Hypothalamus (tissue), 51 donors: ENCODE measurements at regions not wholly inside any gene's neighbourhood (a gene's known extent, or its start where the extent isn't known, plus 50 kb on each side); places are given as distances from the start of the nearest gene placed in this dataset.

Source experiments
- DNase-seq, 51 donors: peaks; one replicate each; lab custom pipeline; 2025; lab: John Stamatoyannopoulos, UW

- DNase-seq, result no peak
Measured at GRCh38 chr2:241942416-241943208, 73.1 kb downstream of the RTP5 start.

DNA sequence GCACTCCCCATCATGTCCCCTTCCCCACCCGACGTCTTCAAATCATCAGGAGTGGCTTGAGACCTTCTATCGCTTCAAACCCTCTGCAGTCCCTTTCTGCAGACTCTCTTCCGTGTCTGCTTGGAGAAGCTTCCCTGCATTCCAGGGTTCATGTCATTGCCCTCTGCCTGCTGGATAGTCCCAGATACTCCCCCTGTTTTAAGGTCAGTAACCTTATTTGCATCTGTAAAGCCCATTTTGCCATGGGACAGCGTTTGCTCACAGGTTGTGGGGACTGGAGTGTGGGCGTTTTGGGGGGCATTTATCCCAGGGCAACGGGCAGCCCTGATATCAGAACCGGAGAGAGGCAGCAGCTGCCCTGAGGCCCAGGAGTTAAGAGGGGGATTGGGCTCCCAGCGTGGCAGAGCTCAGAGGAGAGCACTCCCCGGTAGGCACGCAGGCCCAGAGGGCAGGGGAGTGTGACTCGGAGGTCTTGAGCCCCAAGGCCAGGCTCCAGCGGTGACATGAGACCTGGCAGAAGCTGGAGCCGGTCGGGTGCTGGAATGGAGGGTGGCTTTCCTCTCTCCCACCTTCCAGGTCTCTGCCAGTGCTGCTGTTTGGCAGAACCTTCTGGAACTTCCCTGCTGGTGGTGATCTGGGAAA lies 73.8 kb downstream of the RTP5 start:
- no peak for DNase-seq

- DNase-seq, result no peak
Measured at GRCh38 chr2:241943961-241944575, 74.5 kb downstream of the RTP5 start.

- DNase-seq, result no peak
Measured at GRCh38 chr2:241944821-241945220, 75.3 kb downstream of the RTP5 start.

DNA sequence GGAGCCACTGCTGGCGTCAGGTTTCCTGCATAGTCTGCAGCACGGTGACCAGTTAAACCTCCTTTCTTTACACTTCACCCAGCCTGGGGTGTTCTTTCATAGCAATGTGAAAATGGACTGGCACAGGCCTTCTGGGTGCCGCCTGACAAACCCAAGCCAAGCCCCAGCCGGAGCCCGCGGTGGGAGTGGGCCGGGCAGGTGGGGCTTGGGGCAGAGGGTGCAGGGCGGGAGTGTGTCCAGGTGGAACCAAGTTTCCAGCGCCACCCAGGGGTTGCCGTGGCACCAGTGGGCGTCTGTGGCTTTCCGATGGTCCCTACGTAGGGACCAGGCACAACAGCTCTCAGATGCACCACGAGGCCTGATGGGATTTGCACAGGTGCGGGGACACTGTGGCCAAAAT lies 75.8 kb downstream of the RTP5 start:
- no peak for DNase-seq

DNA sequence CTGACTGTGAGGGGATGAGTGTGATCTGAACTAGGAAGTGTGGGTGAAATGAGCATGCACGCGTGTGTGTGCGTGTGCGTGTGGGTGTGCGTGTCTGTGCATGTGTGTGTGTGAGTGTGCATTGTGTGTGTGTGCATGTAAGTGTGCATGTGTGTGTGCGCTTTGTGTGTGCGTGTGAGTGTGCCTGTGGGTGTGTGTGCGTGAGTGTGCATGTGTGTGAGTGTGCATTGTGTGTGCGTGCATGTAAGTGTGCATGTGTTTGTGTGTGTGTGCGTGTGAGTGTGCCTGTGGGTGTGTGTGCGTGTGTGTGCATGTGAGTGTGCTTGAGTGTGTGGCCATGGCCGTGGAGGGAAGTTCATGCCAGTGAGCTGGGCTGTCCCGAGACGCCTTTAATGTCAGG lies 76.3 kb downstream of the RTP5 start:
- no peak for DNase-seq

DNA sequence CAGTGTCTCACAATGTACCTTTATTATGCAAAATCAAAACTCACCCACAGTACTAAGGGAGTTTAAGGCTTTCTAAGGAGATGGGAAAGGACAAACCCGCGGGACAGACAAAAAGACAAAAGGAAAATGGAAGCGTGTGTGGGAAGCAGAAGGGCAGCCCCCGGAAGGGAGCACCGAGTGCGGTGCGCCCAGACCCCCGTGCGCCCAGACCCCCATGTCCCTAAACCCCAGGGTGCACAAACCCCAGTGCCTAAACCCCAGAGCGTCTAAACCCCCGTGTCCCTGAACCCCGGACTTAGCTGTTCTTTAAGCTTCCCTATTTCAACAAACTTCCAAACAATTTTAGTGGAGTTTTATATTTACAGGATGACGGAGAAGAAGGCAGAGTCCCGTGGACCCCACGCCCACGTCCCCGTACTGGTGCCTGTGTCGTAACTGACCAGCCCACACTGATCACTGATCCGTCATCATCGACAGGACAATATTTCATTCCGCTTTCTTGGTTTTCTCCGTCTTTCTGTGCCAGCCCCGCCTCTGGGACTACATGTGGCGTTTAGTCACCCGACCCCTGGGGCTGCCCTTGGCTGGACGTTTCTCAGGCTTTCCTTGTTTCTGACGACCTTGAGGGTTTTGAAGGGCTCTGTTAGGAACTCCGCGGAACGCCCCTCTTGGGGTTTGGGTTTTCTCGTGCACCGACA lies 76.9 kb downstream of the RTP5 start:
- DNase-seq, result no peak

- DNase-seq, result no peak
Measured at GRCh38 chr2:241947004-241947350, 77.4 kb downstream of the RTP5 start.

- DNase-seq, result no peak
Measured at GRCh38 chr2:241947401-241947800, 77.9 kb downstream of the RTP5 start.

GRCh38 chr2:241947876-241948275 lies 78.3 kb downstream of the RTP5 start:
- no peak for DNase-seq

- DNase-seq, result no peak
Measured at GRCh38 chr2:241948299-241948897, 78.9 kb downstream of the RTP5 start.

- no peak for DNase-seq
Measured at GRCh38 chr2:241948901-241949735, 79.6 kb downstream of the RTP5 start.

DNA sequence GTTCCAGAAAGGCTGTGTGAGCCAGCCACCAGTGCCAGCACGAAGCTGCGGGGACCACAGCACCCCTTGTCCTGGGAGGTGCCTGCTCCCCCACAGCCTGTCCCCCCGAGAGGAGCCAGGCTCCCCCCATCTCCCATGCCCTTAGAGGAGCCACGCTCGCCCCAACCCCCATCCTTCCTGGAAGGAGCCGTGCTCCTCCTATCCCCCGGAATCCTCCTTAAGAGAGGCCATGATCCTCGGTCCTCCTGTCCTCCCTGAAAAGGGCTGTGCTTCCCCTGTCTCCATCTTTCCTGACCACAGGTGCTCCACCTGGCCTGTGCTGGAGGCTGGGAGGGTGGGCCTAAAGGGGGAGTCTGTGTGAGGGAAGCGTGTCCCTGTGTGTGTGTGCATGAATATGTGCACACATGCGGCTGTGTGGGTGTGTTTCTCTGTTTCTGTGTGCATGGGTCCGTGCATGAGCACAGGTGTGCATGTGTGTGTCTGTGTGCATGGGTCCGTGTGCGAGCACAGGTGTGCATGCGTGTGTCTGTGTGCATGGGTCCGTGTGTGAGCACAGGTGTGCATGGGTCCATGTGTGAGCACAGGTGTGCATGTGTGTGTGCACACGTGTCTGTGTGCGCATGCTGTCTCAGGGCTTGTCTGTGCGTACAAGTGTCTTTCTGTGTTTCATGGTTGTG lies 80.3 kb downstream of the RTP5 start:
- no peak for DNase-seq

- peak in 44 of 51 donors; percentile 6 to 85 (median 48) for DNase-seq
Measured at GRCh38 chr2:241950413-241951315, 81.1 kb downstream of the RTP5 start.

DNA sequence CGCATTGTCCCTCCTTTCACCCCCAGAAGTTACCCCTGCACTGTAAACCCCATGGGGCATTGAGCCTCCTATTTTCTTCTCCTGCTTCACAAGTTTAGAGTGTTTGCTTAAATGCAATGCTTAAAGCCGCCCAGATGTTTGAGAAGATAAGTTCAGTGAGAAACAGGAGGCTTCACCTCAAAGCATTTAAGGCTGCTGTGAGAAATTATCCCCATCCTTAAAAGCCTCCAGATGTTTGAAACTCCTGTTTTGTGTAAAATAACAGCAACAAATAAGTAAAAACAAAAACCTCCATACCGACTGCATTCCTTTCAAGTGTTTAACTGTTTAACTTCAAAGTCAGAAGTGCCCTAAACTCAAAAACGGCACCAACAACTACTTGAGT lies 81.8 kb downstream of the RTP5 start:
- DNase-seq, result no peak

DNA sequence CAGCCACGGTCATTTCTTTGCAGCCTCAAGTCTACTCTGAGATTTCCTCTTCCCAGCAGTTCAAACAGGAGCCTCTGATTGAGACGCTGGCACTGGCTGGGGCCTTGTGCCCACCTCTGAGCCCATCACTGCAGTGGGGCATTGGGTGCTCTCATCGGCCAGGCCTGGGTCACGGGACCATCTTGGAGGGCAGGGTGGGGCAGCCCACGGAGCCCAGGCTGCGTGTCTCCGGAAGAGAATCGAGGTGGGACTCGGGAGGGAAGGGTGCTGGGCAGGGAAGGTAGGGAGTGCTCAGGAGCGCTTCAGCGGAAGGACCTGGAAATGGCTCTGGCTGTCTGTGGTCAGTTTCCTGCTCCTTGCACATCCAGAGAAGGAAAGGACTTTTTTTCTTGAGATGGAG lies 82.4 kb downstream of the RTP5 start:
- DNase-seq, result no peak

GRCh38 chr2:241952816-241953215 lies 83.3 kb downstream of the RTP5 start:
- no peak for DNase-seq

- no peak for DNase-seq
Measured at GRCh38 chr2:241953324-241953928, 83.9 kb downstream of the RTP5 start.
